NCI-H82 treated with DMSO at 0.1 percent for 48 hours (cell line): ENCODE measurements at regions not wholly inside any gene's neighbourhood (a gene's known extent, or its start where the extent isn't known, plus 50 kb on each side); places are given as distances from the start of the nearest gene placed in this dataset.

ENCODE experiments used
- DNase-seq: peaks from one replicate; lab custom pipeline; 2025; ENCODE audit not compliant: unreplicated experiment; lab: John Stamatoyannopoulos, UW

GRCh38 chr3:160163229-160163878, 61.9 kb upstream of the C3orf80 start:
- DNase-seq = peak; percentile 65

DNA sequence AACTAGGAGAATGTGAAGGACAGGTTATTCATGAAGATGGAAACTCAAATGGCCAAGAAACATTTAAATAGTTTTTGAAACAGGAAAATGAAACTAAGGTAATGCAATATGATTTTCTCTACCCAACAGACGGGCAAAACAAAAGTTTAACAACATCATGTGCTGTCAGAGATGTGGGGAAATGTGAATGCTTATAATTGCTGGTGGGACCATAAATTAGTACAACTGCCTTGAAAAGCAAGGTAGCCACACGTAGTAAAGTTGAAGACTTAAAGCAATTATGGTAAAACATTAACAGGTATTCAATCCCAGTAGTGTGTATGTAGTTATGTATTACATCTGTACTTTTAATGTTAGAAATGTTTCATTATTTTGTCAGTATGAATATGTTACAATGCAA, 57.0 kb upstream of the C3orf80 start:
- DNase-seq = no peak

GRCh38 chr3:160169139-160169976, 55.9 kb upstream of the C3orf80 start:
- DNase-seq = no peak

GRCh38 chr3:160170409-160171370, 54.5 kb upstream of the C3orf80 start:
- no peak for DNase-seq

DNA sequence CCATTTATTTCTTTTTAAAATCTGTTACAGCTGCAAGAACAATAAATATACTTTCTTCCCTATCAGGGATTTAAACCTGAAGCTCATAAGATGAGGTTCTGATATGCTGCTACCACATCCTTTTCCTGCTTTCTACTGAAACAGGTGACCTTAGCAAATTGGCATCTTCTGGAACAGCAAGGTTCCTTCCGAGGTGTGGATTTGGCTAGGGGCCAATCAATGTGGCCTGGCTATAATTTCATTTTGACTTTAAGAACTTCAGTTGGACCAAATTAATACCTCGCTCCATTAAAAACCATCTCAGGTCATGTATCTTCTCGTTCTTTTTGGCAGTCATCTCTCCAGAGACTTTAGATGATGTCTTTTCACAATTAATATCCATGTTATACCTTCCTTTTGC, 53.4 kb upstream of the C3orf80 start:
- no peak for DNase-seq

DNA sequence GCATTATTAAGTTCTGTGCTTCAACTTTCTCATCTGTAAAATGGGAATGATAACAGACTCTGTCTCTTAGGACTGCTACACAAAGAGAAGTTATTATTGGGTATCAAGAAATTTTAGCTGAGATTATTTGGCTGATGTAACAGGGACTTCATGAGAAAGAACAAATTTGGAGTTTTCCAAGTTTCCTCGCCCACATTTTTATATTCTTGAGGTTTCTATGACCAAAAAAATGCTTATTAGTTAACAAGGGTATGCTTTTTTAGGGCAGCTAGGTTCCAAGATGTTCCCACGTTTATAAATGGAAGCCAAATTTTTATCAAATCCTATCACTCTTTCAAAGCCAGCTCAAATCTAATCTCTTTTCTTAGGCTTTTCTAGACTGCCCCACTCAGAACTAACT, 50.6 kb upstream of the C3orf80 start:
- DNase-seq = no peak
